H1 (cell line): ENCODE measurements at regions not wholly inside any gene's neighbourhood (a gene's known extent, or its start where the extent isn't known, plus 50 kb on each side); places are given as distances from the start of the nearest gene placed in this dataset.

Experiments
- GTF2F1 ChIP-seq: IDR thresholded peaks from 2 replicates; pipeline ENCODE4 v1.6.1; 2012; ENCODE audit warnings: low read depth, low read length, improper control_type of control experiment, borderline replicate concordance
- HDAC6 ChIP-seq: IDR thresholded peaks from one replicate; pipeline ENCODE4 v1.7.1; 2012; ENCODE audit warnings: low read depth, mild to moderate bottlenecking, inconsistent platforms, low read length, moderate library complexity
- SRF ChIP-seq: IDR thresholded peaks from 2 replicates; pipeline ENCODE4 v1.6.1; 2011; ENCODE audit warnings: mild to moderate bottlenecking, low read depth, low read length, moderate library complexity
- TEAD4 ChIP-seq: IDR thresholded peaks from 2 replicates; pipeline ENCODE4 v1.6.1; 2012; ENCODE audit warnings: low read depth, low read length, inconsistent platforms, mixed read lengths
- TF ChIP-seq, protein P1 (sequence below), 3 experiments: IDR thresholded peaks; 1 replicate in 2 of 3; 2 replicates in 1 of 3; pipeline versions ENCODE4 v1.5.1 to v1.6.1; 2011; ENCODE audit warnings: low read length in 3 of 3, mild to moderate bottlenecking in 3 of 3, inconsistent platforms in 2 of 3, low read depth in 1 of 3, moderate library complexity in 1 of 3; ENCODE audit not compliant: insufficient read depth in 1 of 3; ENCODE audit errors: control extremely low read depth in 1 of 3

DNA sequence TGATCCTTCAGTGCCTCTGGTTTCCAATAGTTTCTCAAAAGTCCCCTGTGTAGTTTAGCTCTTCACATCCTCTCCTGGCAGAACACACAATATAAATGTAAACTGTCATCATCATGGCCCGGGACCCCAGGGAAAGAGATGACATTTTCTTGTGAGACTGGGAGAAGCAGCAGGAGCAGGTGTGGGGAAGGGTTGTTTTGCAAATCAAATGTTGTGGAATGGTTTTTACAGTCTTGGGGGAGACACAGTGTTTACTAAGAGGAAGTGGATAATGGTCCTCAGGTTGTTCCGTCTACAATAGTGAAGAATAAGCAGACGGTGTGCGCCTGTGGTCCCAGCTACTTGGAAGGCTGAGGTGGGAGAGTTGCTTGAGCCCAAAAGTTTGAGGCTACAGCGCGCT is 159.1 kb downstream of the SEC23IP start:
- TF ChIP-seq SRF, result no peak
- no peak for TF ChIP-seq HDAC6
- no peak for TF ChIP-seq TEAD4
- TF ChIP-seq, protein P1, sequence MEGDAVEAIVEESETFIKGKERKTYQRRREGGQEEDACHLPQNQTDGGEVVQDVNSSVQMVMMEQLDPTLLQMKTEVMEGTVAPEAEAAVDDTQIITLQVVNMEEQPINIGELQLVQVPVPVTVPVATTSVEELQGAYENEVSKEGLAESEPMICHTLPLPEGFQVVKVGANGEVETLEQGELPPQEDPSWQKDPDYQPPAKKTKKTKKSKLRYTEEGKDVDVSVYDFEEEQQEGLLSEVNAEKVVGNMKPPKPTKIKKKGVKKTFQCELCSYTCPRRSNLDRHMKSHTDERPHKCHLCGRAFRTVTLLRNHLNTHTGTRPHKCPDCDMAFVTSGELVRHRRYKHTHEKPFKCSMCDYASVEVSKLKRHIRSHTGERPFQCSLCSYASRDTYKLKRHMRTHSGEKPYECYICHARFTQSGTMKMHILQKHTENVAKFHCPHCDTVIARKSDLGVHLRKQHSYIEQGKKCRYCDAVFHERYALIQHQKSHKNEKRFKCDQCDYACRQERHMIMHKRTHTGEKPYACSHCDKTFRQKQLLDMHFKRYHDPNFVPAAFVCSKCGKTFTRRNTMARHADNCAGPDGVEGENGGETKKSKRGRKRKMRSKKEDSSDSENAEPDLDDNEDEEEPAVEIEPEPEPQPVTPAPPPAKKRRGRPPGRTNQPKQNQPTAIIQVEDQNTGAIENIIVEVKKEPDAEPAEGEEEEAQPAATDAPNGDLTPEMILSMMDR (IDR thresholded peaks at IDR 0.05; ENCODE audit: control extremely low read depth in 1 of 3, insufficient read depth in 1 of 3, low read depth in 1 of 3, low read length in 3 of 3), result no peak
- no peak for TF ChIP-seq GTF2F1
